ENCODE measurements at regions not wholly inside any gene's neighbourhood (a gene's known extent, or its start where the extent isn't known, plus 50 kb on each side); places are given as distances from the start of the nearest gene placed in this dataset.
"Not testable (repeated sequence)": the region's sequence is repeated elsewhere in the genome, so short reads cannot be mapped to it uniquely, and the experiment has no call there.

DNA sequence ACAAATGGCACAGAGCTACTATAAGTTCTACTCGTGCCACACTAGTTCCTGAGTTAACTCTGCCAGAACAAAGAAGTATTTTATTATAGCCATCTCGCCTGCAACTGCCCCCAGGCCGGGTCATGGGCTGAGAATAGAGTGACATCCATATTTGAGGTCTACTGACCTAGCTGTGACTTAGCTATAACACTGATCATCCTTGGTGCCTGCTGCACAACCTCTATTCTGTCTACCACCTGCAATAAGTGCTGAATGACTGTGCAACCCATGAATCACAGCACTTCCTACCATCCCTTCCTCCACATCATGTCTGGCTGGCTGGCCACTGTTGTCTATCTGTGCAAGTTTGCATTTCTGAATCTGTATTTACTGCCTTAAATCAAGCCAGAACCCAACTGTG lies 506.5 kb upstream of the TBL1XR1 start:
- no peaks in the 10 kb centered on the region for H3K4me1 ChIP-seq
- no peak overlapping the region for H3K27ac ChIP-seq
- TF ChIP-seq, protein P1, sequence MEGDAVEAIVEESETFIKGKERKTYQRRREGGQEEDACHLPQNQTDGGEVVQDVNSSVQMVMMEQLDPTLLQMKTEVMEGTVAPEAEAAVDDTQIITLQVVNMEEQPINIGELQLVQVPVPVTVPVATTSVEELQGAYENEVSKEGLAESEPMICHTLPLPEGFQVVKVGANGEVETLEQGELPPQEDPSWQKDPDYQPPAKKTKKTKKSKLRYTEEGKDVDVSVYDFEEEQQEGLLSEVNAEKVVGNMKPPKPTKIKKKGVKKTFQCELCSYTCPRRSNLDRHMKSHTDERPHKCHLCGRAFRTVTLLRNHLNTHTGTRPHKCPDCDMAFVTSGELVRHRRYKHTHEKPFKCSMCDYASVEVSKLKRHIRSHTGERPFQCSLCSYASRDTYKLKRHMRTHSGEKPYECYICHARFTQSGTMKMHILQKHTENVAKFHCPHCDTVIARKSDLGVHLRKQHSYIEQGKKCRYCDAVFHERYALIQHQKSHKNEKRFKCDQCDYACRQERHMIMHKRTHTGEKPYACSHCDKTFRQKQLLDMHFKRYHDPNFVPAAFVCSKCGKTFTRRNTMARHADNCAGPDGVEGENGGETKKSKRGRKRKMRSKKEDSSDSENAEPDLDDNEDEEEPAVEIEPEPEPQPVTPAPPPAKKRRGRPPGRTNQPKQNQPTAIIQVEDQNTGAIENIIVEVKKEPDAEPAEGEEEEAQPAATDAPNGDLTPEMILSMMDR (IDR thresholded peaks at IDR 0.05): no peak
- H3K4me3 ChIP-seq: no peak overlapping the region
- H3K9me3 ChIP-seq: no peaks in the 10 kb centered on the region
- H3K27me3 ChIP-seq: no peaks in the 10 kb centered on the region
- intact Hi-C loops (cut with DNase I): no loop called here
- no peak for DNase-seq (ENCODE audit: low spot score in 2 of 2)
- H3K36me3 ChIP-seq: no peaks in the 10 kb centered on the region

DNA sequence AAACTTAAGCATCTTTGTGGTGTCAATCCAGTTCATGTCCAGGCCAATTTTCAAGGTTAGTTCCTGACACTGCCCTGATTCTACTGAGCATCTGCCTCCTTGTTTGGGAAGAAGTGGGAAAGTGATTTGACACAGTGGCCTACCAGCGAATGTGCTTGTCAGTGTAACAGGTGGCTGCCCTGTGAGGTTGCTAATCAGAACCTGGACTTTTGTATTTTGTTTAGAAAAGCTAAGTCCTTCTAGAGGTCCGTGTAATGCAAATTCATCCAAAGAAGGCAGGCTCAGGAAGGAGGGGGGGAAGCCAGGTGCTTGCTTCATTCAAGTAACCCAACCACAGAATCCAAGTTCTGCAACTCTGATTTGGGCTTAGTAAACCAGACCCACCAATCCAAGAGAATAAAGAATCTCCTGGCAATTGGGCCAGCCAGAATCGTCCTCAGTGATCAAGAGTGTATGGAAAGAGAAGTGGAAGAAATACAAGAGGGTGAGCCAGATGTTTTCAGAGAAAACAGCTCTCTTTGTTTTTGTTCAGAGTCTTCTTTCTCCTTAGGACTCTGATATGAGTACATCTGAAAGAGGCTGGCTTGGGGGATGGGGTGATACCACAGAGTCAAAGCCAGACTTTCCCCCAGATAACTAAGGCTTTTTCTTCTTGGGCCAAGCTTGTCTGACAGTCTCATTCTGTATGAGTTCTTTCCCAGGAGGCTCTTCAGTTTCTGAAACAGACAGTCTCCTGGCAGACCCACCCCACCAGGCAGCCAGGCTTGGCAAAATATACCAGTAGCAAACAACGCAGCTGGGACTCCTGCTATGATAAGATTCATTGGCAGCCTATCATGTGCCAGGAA lies 508.9 kb upstream of the TBL1XR1 start:
- no peak for DNase-seq (ENCODE audit: low spot score in 2 of 2)

DNA sequence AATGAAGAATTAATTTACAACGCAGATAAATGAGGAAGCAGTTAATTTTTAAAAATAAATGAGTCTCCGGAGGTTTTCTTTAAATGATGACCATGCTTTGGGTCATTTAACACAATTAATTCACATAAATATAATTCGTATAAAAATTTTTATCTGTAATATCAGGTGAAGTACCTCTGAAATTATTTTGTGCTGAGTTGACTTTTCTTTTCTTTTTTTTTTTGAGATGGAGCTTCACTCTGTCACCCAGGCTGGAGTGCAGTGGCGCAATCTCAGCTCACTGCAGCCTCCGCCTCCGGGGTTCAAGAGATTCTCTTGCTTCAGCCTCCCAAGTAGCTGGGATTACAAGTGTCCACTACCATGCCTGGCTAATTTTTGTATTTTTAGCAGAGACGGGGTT lies 512.2 kb upstream of the TBL1XR1 start:
- DNase-seq (ENCODE audit: low spot score in 2 of 2); H3K4me1 ChIP-seq; H3K27me3 ChIP-seq; H3K27ac ChIP-seq; H3K9me3 ChIP-seq; intact Hi-C loops (cut with DNase I); H3K36me3 ChIP-seq; H3K4me3 ChIP-seq: not testable (repeated sequence)

More for the DNA sequence above, 508.9 kb upstream of the TBL1XR1 start:
- TF ChIP-seq, protein P1 (IDR thresholded peaks at IDR 0.05): no peak
- no peaks in the 10 kb centered on the region for H3K27me3 ChIP-seq
- H3K9me3 ChIP-seq: no peaks in the 10 kb centered on the region
- H3K4me1 ChIP-seq: no peaks in the 10 kb centered on the region
- peak overlapping the region in 1 of 2 donors; percentile 19 for H3K27ac ChIP-seq
- no peak overlapping the region for H3K4me3 ChIP-seq
- no peaks in the 10 kb centered on the region for H3K36me3 ChIP-seq
- intact Hi-C loops (cut with DNase I): no loop called here

DNA sequence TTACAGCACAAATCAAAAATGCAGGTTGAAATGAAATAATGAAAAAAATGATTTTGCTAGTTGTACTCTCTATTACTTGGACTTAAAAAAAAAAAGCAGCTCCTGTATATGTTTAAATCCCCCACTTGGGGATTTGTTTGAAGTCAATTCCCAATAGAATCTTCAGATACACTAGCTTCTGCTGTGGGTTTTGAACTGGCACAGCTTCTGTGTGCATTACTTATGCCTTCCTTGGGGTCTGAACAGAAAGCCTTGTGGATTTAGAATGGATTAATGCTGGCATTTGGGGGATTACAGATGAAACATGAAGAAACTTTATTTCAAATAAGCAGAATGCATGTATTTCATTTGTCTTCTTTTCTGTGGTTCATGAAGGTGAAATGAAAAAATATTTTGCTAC lies 513.2 kb upstream of the TBL1XR1 start:
- Histone ChIP-seq H3K27ac (no peak overlapping the region), H3K4me3 (no peak overlapping the region), H3K4me1 (peaks cover 3 to 5% of the 10 kb centered on the region in 2 donors), H3K27me3 (no peaks in the 10 kb centered on the region), H3K36me3 (no peaks in the 10 kb centered on the region), H3K9me3 (no peaks in the 10 kb centered on the region)
- intact Hi-C loops (cut with DNase I): no loop called here
- TF ChIP-seq, protein P1 (IDR thresholded peaks at IDR 0.05): no peak
- no peak for DNase-seq (ENCODE audit: low spot score in 2 of 2)

DNA sequence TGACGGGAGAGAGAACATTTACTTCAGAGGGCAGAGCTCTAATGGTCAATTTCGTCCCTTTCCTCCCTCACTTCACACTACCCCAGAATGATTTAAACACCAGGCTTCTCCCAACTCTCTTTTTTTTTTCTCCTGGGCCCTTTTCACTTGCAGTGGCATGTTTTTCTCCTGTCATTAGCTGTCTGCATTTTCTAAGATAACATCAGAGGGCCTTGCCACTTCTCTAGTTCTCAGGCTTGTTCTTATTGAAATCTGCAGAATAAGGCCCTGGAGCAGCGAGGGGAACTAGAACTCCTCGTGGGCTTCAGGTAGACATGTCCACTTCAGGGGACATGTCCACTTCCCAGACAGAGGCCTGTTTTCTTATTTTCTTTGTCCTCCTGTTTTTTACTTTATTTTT lies 514.4 kb upstream of the TBL1XR1 start:
- TF ChIP-seq, protein P1 (IDR thresholded peaks at IDR 0.05): no peak
- intact Hi-C loops (cut with DNase I): no loop called here
- Histone ChIP-seq H3K4me3 (no peak overlapping the region), H3K4me1 (peaks cover 3 to 5% of the 10 kb centered on the region in 2 donors), H3K36me3 (no peaks in the 10 kb centered on the region), H3K9me3 (no peaks in the 10 kb centered on the region), H3K27me3 (no peaks in the 10 kb centered on the region), H3K27ac (no peak overlapping the region)
- no peak for DNase-seq (ENCODE audit: low spot score in 2 of 2)

DNA sequence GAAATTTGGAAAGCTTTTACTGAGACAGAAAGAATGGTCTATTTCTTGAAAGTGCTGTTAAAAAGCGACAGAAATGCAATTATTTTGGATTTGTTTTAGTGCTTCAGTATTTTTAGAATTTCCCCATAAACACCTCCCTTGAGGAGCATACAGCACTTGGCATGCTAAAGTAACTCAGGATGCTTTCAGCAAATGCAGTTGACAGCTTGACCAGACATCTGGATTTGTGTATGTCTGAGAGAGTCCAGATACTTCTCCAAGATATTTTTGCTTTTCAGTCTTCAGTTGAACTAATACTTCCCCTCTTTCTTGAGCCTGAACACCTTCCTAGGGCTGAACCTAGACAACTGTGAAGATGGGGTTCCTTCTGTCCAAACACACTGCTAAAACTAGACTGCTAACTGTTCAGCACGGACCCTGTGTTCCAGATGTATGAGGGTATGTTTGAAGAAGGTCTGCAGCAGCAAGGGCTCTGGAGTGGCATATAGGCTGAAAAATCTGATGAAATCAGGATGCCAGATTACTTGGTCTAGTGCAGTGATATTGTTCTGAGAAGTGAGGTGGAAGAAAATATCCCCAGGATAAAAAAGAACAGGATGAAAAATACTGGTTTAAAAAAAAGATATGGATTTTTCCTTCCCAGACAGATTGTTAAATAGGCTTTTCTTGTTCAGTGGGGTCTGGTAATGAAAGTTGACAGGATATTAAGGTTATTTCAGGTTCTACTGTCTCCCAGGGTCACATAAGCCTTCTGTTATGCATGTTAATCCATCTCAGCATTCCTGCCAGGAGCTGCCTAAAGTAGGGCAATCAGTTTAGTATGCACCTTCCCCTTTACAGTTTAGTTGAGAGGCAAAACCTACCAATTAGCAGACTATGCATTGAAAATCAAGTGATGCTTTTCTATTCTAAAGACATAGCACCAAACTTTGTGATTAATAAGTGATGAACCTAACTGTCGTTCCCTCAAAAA lies 516.9 kb upstream of the TBL1XR1 start:
- intact Hi-C loops (cut with DNase I): no loop called here
- no peak overlapping the region for H3K27ac ChIP-seq
- H3K36me3 ChIP-seq: no peaks in the 10 kb centered on the region
- TF ChIP-seq, protein P1 (IDR thresholded peaks at IDR 0.05): no peak
- no peaks in the 10 kb centered on the region for H3K9me3 ChIP-seq
- H3K27me3 ChIP-seq: no peaks in the 10 kb centered on the region
- peaks cover 3 to 5% of the 10 kb centered on the region in 2 donors for H3K4me1 ChIP-seq
- no peak overlapping the region for H3K4me3 ChIP-seq
- no peak for DNase-seq (ENCODE audit: low spot score in 2 of 2)

All from ascending aorta (tissue), 2 donors.